Heart right ventricle (tissue), 16 donors: ENCODE measurements at regions not wholly inside any gene's neighbourhood (a gene's known extent, or its start where the extent isn't known, plus 50 kb on each side); places are given as distances from the start of the nearest gene placed in this dataset.

Experiments used
- ATAC-seq, 8 donors: fragments of 200-7000 bp; cut with Tn5 transposase; one replicate each; pipeline ENCODE4 v1.9.1; 2020; ENCODE audit warnings: mild to moderate bottlenecking in 8 of 8, moderate library complexity in 8 of 8, moderate number of reproducible peaks in 1 of 8
- DNase-seq, 2 donors: peaks; one replicate each; pipeline ENCODE4 v3.0.0-alpha.2; 2020
- H3K27ac ChIP-seq, 10 donors: fragments of 200-600 bp; sonication (generic) in 2 of 10; one replicate each; pipeline versions ENCODE4 v1.5.0 to v1.8.0; 2020 to 2022; ENCODE audit warnings: mild to moderate bottlenecking in 3 of 10
- H3K27me3 ChIP-seq, 7 donors: fragments of 200-600 bp; one replicate each; pipeline ENCODE4 v1.8.0; 2021 to 2022; ENCODE audit warnings: mild to moderate bottlenecking in 2 of 7
- H3K36me3 ChIP-seq, 9 donors: fragments of 200-600 bp; sonication (generic) in 1 of 9; one replicate each; pipeline versions ENCODE4 v1.5.0 to v1.8.0; 2020 to 2022; ENCODE audit warnings: mild to moderate bottlenecking in 2 of 9
- H3K4me1 ChIP-seq, 9 donors: fragments of 200-600 bp; sonication (generic) in 1 of 9; one replicate each; pipeline versions ENCODE4 v1.5.0 to v1.8.0; 2020 to 2022; ENCODE audit warnings: mild to moderate bottlenecking in 4 of 9
- H3K4me3 ChIP-seq, 10 donors: fragments of 200-600 bp; sonication (generic) in 2 of 10; one replicate each; pipeline versions ENCODE4 v1.5.0 to v1.8.0; 2020 to 2022; ENCODE audit warnings: mild to moderate bottlenecking in 7 of 10, moderate library complexity in 2 of 10
- H3K9me3 ChIP-seq, 11 donors: fragments of 200-600 bp in 10 of 11; sonication (generic) in 2 of 11; one replicate each; pipeline versions ENCODE4 v1.5.0 to v1.8.0; 2013 to 2022; ENCODE audit warnings: mild to moderate bottlenecking in 2 of 11, control low read depth in 1 of 11, moderate library complexity in 1 of 11
- CTCF ChIP-seq, 9 donors: fragments of 200-600 bp; sonication (generic) in 2 of 9; IDR thresholded peaks; one replicate each; pipeline versions ENCODE4 v1.5.0 to v1.8.0; 2021 to 2022; ENCODE audit warnings: antibody characterized with exemption in 9 of 9, mild to moderate bottlenecking in 5 of 9, moderate library complexity in 1 of 9
- WGBS, 2 donors: extraction: QIAGEN DNeasy Blood & Tissue Kit; methylation state at CpG; one replicate each; pipeline ENCODE4 v1.1.7; 2013; ENCODE audit warnings: inconsistent platforms in 1 of 2; 5-methylcytosine and 5-hydroxymethylcytosine counted together
- intact Hi-C, 10 donors: fragments of 100-400 bp; cut with DNase I; formaldehyde crosslinking; loops; one replicate each; pipeline versions ENCODE4 v1.11.1 to v1.14.2; 2022
- donor health status: Arrhythmogenic right ventricular cardiomyopathy.
- donor health status: ischemic (EF 13 %, LVEDD 7.1; RV severe dilation, severe dysfunction).
- donor health status: healthy with polysubstance abuse.
- donor health status: DM: no; HTN: yes; CAD: no.
- donor health status: DM: no; HTN: no; CAD: no.
- donor health status: ischemic (EF 25% LVEDD 6.9; RV normal size, moderate dysfunction).
- donor health status: ischemic (EF 25% LVEDD 5.7; RV mildly dilated, moderate dysfunction).
- donor health status: healthy.
- donor health status: DM: yes; HTN: yes; CAD: no.
- donor health status: Ischemic cardiomyopathy.
- donor health status: ischemic (EF 35%, LVEDD 5.7; RV mildly dilated, moderate dysfunction).
- donor health status: nonischemic (EF 11% LVEDD 7.7; RV severe dilation, severe dysfunction).
- donor health status: DM: yes; HTN: yes; CAD: no.
- donor health status: PGD.
- donor health status: ischemic (EF 29% LVEDD 5.4; RV normal size, mild dysfunction).
- donor health status: nonischemic (EF 23%, LVEDD 6.1; RV moderate dilation, normal function).

GRCh38 chr5:5899716-5900115 is 477.2 kb downstream of the ICE1 start:
- Histone ChIP-seq H3K4me1 (no peaks in the 10 kb centered on the region), H3K27ac (no peak overlapping the region), H3K27me3 (no peaks in the 10 kb centered on the region), H3K4me3 (no peak overlapping the region), H3K9me3 (no peaks in the 10 kb centered on the region), H3K36me3 (no peaks in the 10 kb centered on the region)
- intact Hi-C loops = no loop called here
- 84 to 90% methylated on average over 3 of the region's 3 CpGs for WGBS, 2 donors
- no peak for DNase-seq
- TF ChIP-seq CTCF (IDR thresholded peaks at IDR 0.05) = no peak
- no peak for ATAC-seq

- Histone ChIP-seq H3K36me3 (no peaks in the 10 kb centered on the region), H3K27me3 (peaks cover 0 to 24% (median 5%) of the 10 kb centered on the region in 7 donors), H3K9me3 (no peaks in the 10 kb centered on the region), H3K27ac (no peak overlapping the region), H3K4me1 (peaks cover 0 to 5% (median 0%) of the 10 kb centered on the region in 9 donors), H3K4me3 (no peak overlapping the region)
- 65 to 70% methylated on average over 1 of the region's 1 CpG for WGBS, 2 donors
- no peak for TF ChIP-seq CTCF (IDR thresholded peaks at IDR 0.05)
- ATAC-seq = no peak
- intact Hi-C loops = loop anchor here in 5 of 10 donors (10.0 kb wide), 3 partner anchors 383 to 687 kb away; no protein-coding TSS in a partner anchor
- DNase-seq = no peak
Observed at GRCh38 chr5:5888284-5888683, 465.8 kb downstream of the ICE1 start.

- no peak for DNase-seq
- H3K4me3 ChIP-seq = no peak overlapping the region
- peaks cover 0 to 20% (median 5%) of the 10 kb centered on the region in 7 donors for H3K27me3 ChIP-seq
- H3K27ac ChIP-seq = no peak overlapping the region
- peaks cover 0 to 5% (median 0%) of the 10 kb centered on the region in 9 donors for H3K4me1 ChIP-seq
- no peak for TF ChIP-seq CTCF (IDR thresholded peaks at IDR 0.05)
- 43 to 55% methylated on average over 3 of the region's 3 CpGs for WGBS, 2 donors
- no peaks in the 10 kb centered on the region for H3K36me3 ChIP-seq
- H3K9me3 ChIP-seq = no peaks in the 10 kb centered on the region
- ATAC-seq = no peak
- intact Hi-C loops = loop anchor here in 5 of 10 donors (10.0 kb wide), 3 partner anchors 383 to 687 kb away; no protein-coding TSS in a partner anchor
Observed at GRCh38 chr5:5887833-5888232, 465.4 kb downstream of the ICE1 start.

- TF ChIP-seq CTCF (IDR thresholded peaks at IDR 0.05) = peak; percentile 11 to 63 (median 56)
- no peak overlapping the region for H3K4me3 ChIP-seq
- H3K27me3 ChIP-seq = peaks cover 0 to 20% (median 5%) of the 10 kb centered on the region in 7 donors
- peak in 1 of 2 donors; percentile 17 for DNase-seq
- H3K4me1 ChIP-seq = peaks cover 0 to 5% (median 0%) of the 10 kb centered on the region in 9 donors
- peak in 5 of 8 donors; percentile 20 to 80 (median 44) for ATAC-seq
- intact Hi-C loops = loop anchor here in 5 of 10 donors (10.0 kb wide), 3 partner anchors 382 to 688 kb away; no protein-coding TSS in a partner anchor
- WGBS, 2 donors = 16 to 24% methylated on average over 42 of the region's 42 CpGs
- no peaks in the 10 kb centered on the region for H3K9me3 ChIP-seq
- no peaks in the 10 kb centered on the region for H3K36me3 ChIP-seq
- H3K27ac ChIP-seq = no peak overlapping the region
Observed at GRCh38 chr5:5886812-5887486, 464.5 kb downstream of the ICE1 start.
